HT-29 (cell line): ENCODE measurements at regions not wholly inside any gene's neighbourhood (a gene's known extent, or its start where the extent isn't known, plus 50 kb on each side); places are given as distances from the start of the nearest gene placed in this dataset.

Source experiments
- DNase-seq: peaks from one replicate; pipeline ENCODE4 v3.0.0-alpha.2; 2015; ENCODE audit warnings: low spot score

DNA sequence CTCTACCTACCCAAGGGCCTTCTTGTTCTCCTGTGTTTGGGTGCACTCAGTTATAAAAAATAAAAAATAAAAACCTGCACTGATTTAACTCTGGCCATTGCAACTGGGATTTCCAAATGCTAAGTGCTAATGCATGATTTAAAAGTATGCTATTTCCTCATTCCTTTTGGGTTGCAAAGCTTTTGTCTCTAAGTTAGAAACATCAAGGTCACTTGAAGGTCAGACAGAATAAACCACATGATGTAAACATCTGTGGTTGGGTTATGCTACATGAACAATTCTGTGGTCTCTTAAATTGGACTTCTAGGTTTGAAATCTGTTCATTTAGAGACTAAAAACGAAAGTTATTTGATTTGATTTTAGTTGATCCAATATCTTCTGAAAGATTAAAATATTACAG is 1547.4 kb upstream of the TENM3 start:
- no peak for DNase-seq

DNA sequence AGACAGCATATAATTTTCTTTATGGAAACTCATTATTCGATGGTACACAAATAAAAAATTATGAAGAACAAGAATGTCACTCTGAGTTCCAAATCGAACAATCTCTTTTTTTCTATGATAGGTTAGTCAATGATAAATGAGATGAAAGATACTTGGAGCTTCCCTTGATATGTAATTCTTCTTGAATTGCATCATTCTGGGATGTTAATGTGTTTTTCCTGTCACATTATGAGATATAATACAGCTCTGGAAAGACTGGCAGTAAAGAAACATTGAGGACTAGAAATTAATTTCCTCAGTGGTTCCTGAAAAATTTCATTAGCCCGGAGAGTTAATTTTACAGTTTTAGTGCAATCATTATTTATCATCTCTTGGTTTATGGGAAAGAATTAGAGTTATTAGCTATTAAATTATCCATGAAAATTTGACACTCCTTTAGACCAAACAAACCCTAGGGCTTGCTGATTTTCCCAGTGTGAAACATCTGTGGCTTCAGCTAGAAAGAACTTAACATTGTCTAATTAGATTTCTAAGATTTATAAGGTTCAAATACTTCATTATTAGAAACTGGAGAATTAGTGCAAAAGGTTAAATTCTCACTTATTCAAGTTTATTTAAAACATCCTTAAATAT is 1546.6 kb upstream of the TENM3 start:
- DNase-seq, result no peak

DNA sequence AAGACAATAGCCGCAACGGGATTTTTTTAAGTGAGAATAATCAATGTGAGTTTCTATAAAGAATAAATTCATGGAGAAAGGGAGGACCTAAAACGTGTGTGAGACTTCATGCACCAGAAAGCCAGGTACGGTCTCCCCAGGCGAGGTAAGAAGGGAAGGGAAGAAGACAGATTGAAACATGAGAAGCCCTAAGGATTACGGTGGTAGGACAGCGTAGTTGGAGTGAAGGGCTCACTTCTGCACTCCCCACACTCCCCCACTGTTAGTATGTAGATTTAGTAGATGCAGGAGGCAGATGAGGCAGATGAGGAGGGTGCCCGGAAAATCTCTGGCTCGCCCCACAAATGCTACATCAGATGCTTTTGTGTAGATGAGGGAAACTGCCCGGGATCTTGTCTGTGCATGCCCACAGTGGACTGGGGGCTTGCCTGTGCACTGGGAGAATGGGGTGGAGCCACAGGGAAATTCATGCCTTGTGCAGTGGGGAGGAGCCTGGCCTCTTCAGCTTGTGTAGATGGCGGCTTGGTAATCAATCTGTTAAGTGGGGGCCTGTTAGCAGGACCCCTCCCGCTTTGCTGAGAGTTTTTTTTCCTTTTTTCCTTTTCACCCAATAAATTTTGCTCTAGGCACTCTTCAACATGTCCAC is 1544.5 kb upstream of the TENM3 start:
- DNase-seq, result no peak

DNA sequence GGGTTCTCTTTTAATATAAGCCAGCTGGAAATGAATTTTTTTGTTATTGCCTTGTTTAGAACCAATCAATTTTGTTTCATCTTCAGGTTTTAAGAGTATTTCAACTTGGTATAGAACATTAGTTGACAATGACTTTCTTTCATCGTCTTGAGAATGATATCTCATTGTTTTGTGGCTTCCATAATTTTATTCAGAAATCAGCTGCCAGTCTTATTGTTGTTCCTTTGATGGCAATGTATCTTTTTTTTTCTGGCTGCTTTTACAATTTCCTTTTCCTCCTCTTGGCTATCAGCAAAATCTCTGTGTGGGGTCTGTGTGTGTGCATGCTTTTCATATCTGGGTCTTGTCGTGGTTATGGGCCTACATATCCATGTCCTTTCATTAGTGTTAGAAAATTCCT is 1536.4 kb upstream of the TENM3 start:
- no peak for DNase-seq

DNA sequence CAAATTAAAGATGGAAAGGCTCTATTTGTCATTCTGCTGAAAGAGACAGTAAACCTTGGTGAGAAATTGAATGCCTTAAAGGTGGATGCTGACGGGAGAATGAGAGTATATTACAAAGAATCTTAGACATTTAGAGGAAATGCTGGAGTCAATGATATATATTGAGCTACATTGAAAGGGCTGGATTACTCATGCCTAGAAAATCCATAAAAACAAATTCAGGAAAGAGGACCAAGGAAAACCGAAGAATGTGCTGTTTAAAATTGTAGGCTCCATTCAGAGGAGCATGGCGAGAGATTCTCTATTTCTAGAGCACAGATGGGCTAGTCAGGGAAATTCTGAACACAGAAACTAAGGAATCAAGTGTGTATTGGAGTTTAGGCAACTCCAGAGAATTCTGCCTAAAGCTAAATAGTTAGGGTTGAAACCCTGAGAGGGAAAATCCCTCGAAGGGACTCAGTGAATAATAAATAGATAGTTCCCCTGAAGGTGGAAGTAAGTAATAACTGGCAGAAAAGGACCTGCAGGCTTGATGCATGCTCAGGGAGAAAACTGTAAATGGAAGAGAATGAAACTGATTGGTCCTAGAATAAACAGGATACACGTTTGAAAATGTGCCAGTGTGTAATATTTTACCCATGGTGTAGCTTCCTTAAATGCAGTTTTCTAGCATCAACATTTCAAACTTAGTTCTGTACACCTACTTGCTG is 1532.4 kb upstream of the TENM3 start:
- no peak for DNase-seq

DNA sequence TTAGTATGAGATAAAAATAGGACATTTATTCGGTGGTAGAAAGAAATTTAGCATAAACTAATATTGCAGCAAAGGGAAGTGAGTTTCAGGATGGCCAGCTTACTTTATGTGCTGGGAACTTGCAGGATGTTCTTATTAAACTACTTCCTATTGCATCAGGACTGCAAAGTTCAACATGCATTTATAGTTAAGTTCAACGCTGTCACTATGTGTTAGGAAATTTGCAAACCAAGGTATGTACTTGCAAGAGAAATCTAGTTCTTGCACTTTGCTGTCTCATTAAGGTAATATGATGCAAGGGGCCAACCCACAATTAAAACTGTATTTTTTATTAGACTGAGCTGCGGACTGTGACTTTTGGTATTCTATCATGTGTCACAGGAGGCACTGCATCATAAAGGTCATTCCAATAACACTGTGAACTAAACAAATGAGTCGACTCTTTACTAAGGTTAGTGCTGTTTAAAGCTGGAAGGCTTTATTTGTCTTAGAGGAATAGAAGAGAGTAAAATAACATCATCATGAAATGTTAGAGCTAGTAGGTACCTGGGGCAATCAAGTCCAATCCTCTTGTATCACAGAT is 1525.7 kb upstream of the TENM3 start:
- no peak for DNase-seq

- no peak for DNase-seq
Observed at GRCh38 chr4:180721356-180721755, 1521.8 kb upstream of the TENM3 start.

GRCh38 chr4:180726611-180727010 is 1516.6 kb upstream of the TENM3 start:
- no peak for DNase-seq

- DNase-seq, result no peak
Observed at GRCh38 chr4:180727478-180727877, 1515.7 kb upstream of the TENM3 start.

GRCh38 chr4:180734753-180735432 is 1508.3 kb upstream of the TENM3 start:
- no peak for DNase-seq

- DNase-seq, result no peak
Observed at GRCh38 chr4:180741703-180742102, 1501.5 kb upstream of the TENM3 start.

- DNase-seq, result no peak
Observed at GRCh38 chr4:180745019-180745418, 1498.2 kb upstream of the TENM3 start.

DNA sequence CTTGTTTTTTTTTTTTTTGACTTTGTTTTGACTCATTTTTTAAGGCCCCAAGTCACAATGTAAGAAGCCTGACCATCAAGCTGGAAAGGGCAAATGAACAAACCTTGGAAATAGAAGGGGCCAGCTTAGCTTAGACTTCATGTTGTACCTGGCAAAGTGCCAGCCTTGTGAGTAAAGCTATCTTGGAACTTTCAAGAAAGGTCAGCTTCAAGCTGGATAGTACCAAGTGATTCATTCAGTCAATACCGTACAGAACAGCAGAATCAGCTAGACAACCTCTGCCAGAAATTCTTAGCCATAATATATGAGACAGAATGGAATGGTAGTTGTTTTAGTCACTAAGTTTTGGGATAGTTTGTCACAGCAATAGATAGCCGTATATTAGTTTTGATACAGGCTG is 1492.2 kb upstream of the TENM3 start:
- DNase-seq, result no peak

DNA sequence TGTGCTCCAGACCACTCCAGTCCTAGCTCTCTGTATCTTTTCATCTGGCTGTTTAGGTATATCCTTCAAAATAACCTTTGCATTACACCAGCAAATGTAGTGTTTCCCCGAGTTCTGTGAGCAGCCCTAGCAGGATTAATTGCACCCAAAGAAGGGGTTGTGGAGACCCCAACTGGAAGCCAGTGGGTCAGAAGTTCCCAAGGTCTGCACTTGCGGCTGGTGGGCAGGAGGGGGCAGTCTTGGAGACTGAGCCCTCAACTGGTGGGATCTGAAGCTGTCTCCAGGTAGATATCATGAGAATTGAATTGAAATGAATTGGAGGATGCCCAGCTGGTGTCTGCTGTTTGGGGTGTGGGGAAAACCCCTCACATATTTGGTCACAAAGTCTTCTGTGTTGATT is 1485.3 kb upstream of the TENM3 start:
- DNase-seq, result no peak

GRCh38 chr4:180766045-180766444 is 1477.2 kb upstream of the TENM3 start:
- no peak for DNase-seq

DNA sequence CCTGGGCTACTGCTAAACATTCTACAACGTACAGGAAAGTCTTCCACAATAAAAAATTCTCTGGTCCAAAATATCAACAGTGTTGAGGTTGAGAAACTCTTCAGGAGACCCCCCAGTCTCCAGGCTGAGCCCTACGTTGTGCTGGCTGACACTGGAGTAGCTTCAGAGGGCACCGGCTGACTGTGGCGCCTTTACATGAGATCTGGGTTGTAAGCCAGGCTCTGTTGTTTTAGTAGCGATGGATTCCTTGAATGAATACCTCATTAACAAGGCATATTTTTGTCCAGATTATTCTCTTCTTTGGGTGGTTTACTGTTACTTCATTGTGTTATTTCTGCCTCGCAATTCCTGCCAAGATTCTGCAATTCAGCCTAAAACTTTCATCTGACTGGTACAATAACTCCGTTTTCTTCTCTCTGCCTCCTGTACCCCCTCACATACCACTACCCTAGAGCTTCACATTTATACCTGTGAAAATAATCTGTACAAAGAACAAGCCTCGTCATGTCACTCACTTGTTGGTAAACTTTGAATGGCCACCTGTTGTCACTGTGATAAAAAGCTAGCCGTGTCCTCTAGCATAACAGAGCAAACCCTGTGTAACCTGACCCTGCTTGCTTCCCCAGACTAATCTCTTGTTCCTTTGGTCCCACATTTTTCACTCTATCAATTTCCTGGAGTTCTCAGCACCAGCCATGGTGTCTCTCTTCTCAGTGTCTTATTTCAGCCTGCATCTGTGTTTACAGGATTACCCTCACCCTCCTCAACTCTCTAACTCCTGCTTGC is 1476.1 kb upstream of the TENM3 start:
- no peak for DNase-seq

GRCh38 chr4:180768610-180769009 is 1474.6 kb upstream of the TENM3 start:
- no peak for DNase-seq

DNA sequence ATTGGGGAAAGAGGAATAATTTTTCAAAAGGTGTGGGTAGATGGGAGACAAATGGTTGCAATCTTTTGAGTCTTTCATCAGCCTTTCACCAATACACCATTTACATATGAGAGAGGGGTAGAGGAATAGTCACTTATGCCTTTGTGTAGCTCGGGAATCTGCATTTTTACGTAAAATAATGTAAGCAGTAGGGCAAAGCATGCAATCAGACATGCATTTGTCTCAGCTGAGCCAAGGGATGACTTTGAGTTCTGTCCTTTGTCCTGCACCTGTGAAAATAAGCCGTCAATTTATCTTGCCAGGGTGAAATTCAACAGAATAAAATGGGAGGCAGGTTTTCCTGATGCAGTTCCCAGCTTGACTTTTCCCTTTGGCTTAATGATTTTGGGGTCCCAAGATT is 1473.4 kb upstream of the TENM3 start:
- DNase-seq, result no peak

DNA sequence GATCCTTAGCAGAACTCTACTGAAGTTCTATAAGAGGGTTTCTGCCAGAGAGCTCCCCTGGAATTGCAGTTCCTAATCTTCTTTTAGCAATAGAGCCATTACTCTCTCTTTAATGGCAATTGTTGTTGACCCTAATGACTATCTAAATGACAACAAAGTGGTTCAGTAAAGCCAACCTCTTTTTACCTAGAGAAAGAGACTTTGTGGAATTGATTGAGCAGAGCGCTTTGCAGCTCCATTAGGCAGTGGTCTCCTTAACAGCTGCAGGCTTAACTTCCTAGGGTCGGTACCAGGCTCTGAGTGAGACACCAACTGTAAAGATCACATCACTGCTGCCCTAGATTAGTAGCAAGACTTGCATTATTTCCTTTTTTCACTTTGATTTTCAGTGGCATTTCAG is 1472.9 kb upstream of the TENM3 start:
- DNase-seq, result no peak

- no peak for DNase-seq
Observed at GRCh38 chr4:180784940-180785339, 1458.3 kb upstream of the TENM3 start.

DNA sequence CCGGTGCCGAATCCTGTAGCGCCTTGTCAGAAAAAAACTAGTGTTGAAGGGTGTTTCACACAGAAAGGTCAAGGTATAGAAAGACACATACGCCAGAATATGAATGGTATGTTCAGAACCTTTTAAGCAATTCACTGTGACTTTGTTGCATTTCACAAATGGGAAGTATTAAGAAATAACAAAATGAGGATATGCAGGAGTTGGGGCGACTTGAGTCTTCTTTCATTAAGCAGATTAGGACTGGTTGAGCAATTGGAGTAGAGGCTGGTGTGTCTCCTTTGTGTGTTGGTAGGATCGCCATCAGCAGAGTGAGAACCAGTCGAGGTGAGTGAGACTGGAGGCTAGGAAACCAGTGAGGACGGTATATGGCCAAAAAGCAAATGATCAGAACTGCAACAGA is 1454.5 kb upstream of the TENM3 start:
- DNase-seq, result no peak
